WTC11 (cell line): ENCODE measurements at regions not wholly inside any gene's neighbourhood (a gene's known extent, or its start where the extent isn't known, plus 50 kb on each side); places are given as distances from the start of the nearest gene placed in this dataset.

Experiments
- ATF1 ChIP-seq: sonication (generic); formaldehyde crosslinking; IDR thresholded peaks from 2 replicates; pipeline ENCODE4 v1.8.1; 2023; ENCODE audit warnings: mild to moderate bottlenecking, moderate library complexity, missing genetic modification reagents
- CREB1 ChIP-seq: sonication (generic); formaldehyde crosslinking; IDR thresholded peaks from 2 replicates; pipeline ENCODE4 v1.8.0; 2023; ENCODE audit warnings: mild to moderate bottlenecking, missing genetic modification reagents
- FOXP1 ChIP-seq: sonication (generic); formaldehyde crosslinking; IDR thresholded peaks from 2 replicates; pipeline ENCODE4 v1.8.0; 2022; ENCODE audit warnings: missing genetic modification reagents, mild to moderate bottlenecking, moderate library complexity, borderline replicate concordance
- ZNF121 ChIP-seq: sonication (generic); formaldehyde crosslinking; IDR thresholded peaks from 2 replicates; pipeline ENCODE4 v1.8.0; 2023; ENCODE audit warnings: missing genetic modification reagents
- TF ChIP-seq, protein P1 (sequence below): fragments of 200-600 bp; IDR thresholded peaks from 2 replicates; pipeline ENCODE4 v1.8.0; 2022; ENCODE audit warnings: antibody characterized with exemption
- TF ChIP-seq, protein P2 (sequence below): sonication (generic); formaldehyde crosslinking; IDR thresholded peaks from 2 replicates; pipeline ENCODE4 v1.8.1; 2023; ENCODE audit warnings: mild to moderate bottlenecking, missing genetic modification reagents, borderline replicate concordance
- TF ChIP-seq, protein P3 (sequence below): sonication (generic); formaldehyde crosslinking; IDR thresholded peaks from 2 replicates; pipeline ENCODE4 v1.8.0; 2022; ENCODE audit warnings: mild to moderate bottlenecking, missing genetic modification reagents
- TF ChIP-seq, protein P4 (sequence below): fragments of 250-450 bp; sonication (Bioruptor Pico); conservative IDR thresholded peaks from 2 replicates; pipeline ENCODE4 v1.9.0; 2021; ENCODE audit warnings: mild to moderate bottlenecking

DNA sequence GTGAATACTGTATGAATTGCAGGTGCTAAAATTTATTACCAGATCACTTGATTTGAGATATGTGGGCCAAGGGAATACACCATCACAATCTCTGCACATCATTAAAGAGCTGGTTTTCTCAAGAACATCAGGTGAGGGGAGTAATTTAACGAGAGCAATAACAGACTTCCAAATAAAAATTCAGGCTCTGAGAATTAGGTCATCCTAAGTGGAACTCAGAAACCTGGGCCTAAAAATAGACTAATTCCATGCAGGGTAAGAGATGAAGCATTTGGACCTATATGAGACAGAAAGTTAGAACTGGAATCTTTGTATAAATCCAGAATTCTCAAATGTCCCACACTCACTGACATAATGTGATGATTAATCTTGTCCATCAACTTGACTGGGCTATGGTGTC, 331.1 kb downstream of the ZNF621 start:
- TF ChIP-seq, protein P1, sequence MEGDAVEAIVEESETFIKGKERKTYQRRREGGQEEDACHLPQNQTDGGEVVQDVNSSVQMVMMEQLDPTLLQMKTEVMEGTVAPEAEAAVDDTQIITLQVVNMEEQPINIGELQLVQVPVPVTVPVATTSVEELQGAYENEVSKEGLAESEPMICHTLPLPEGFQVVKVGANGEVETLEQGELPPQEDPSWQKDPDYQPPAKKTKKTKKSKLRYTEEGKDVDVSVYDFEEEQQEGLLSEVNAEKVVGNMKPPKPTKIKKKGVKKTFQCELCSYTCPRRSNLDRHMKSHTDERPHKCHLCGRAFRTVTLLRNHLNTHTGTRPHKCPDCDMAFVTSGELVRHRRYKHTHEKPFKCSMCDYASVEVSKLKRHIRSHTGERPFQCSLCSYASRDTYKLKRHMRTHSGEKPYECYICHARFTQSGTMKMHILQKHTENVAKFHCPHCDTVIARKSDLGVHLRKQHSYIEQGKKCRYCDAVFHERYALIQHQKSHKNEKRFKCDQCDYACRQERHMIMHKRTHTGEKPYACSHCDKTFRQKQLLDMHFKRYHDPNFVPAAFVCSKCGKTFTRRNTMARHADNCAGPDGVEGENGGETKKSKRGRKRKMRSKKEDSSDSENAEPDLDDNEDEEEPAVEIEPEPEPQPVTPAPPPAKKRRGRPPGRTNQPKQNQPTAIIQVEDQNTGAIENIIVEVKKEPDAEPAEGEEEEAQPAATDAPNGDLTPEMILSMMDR, result no peak
- TF ChIP-seq, protein P2, sequence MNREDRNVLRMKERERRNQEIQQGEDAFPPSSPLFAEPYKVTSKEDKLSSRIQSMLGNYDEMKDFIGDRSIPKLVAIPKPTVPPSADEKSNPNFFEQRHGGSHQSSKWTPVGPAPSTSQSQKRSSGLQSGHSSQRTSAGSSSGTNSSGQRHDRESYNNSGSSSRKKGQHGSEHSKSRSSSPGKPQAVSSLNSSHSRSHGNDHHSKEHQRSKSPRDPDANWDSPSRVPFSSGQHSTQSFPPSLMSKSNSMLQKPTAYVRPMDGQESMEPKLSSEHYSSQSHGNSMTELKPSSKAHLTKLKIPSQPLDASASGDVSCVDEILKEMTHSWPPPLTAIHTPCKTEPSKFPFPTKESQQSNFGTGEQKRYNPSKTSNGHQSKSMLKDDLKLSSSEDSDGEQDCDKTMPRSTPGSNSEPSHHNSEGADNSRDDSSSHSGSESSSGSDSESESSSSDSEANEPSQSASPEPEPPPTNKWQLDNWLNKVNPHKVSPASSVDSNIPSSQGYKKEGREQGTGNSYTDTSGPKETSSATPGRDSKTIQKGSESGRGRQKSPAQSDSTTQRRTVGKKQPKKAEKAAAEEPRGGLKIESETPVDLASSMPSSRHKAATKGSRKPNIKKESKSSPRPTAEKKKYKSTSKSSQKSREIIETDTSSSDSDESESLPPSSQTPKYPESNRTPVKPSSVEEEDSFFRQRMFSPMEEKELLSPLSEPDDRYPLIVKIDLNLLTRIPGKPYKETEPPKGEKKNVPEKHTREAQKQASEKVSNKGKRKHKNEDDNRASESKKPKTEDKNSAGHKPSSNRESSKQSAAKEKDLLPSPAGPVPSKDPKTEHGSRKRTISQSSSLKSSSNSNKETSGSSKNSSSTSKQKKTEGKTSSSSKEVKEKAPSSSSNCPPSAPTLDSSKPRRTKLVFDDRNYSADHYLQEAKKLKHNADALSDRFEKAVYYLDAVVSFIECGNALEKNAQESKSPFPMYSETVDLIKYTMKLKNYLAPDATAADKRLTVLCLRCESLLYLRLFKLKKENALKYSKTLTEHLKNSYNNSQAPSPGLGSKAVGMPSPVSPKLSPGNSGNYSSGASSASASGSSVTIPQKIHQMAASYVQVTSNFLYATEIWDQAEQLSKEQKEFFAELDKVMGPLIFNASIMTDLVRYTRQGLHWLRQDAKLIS (CRISPR knock-in tag), result no peak
- TF ChIP-seq ZNF121 (CRISPR knock-in tag), result no peak
- TF ChIP-seq FOXP1 (CRISPR knock-in tag), result no peak
- TF ChIP-seq, protein P3, sequence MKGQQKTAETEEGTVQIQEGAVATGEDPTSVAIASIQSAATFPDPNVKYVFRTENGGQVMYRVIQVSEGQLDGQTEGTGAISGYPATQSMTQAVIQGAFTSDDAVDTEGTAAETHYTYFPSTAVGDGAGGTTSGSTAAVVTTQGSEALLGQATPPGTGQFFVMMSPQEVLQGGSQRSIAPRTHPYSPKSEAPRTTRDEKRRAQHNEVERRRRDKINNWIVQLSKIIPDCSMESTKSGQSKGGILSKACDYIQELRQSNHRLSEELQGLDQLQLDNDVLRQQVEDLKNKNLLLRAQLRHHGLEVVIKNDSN (CRISPR knock-in tag), result no peak
- no peak for TF ChIP-seq ATF1
- no peak for TF ChIP-seq CREB1 (CRISPR knock-in tag)
- TF ChIP-seq, protein P4, sequence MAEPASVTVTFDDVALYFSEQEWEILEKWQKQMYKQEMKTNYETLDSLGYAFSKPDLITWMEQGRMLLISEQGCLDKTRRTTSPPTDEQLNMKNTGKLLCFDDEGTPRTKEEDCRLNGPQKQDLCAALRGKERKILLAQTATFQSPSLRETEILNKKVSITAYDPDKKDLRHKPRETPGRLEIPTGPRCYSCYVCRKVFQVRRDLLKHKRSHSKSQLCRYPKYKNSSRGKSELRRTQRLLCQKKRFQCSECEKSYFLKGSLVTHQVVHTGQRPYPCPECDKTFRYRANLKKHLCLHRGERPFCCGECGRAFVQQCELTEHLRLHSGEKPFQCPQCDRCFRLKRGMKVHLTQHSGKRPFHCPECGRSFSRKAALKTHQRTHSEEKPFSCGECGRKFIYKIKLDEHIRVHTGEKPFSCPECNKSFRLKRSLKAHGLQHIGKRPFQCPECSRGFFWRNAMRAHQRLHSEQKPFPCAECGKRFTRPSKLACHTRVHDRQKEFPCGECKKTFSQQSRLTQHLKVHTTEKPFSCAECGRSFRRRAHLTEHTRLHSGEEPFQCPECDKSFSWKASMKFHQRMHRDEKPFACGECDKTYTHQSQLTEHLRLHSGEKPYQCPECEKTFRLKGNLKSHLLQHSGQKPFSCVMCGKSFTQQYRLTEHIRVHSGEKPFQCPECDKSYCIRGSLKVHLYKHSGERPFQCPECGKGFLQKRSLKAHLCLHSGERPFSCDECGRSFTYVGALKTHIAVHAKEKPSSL (CRISPR knock-in tag), result no peak
